ENCODE measurements at regions not wholly inside any gene's neighbourhood (a gene's known extent, or its start where the extent isn't known, plus 50 kb on each side); places are given as distances from the start of the nearest gene placed in this dataset.
A peak's percentile ranks its signal among the peaks of the same experiment; 100 is the strongest.

GRCh38 chr9:110115341-110115820 lies 92.6 kb downstream of the C9orf152 start:
- DNase-seq = no peak
- H2AFZ ChIP-seq (ENCODE audit: low read depth, low read length) = no peak overlapping the region
- H3K36me3 ChIP-seq (ENCODE audit: insufficient read depth, low read length) = peaks cover 26% of the 10 kb centered on the region
- H4K20me1 ChIP-seq (ENCODE audit: insufficient read depth, low read length) = peaks cover 39% of the 10 kb centered on the region
- peak overlapping the region; percentile 54 for H3K27ac ChIP-seq (ENCODE audit: low read length)
- H3K4me3 ChIP-seq (ENCODE audit: low read depth in 1 of 2, low read length in 2 of 2) = no peak overlapping the region
- peaks cover 98% of the 10 kb centered on the region for H3K79me2 ChIP-seq (ENCODE audit: insufficient read depth, low read length)
- no peaks in the 10 kb centered on the region for H3K9me3 ChIP-seq (ENCODE audit: insufficient read depth, low read length, severe bottlenecking)
- peaks cover 3% of the 10 kb centered on the region for H3K4me1 ChIP-seq (ENCODE audit: insufficient read depth, low read length)
- no peak overlapping the region for H3K9ac ChIP-seq (ENCODE audit: low read depth, low read length)
- H3K4me2 ChIP-seq (ENCODE audit: insufficient read depth, low read length) = no peak overlapping the region
- ATAC-seq (ENCODE audit: insufficient read depth, low read depth) = no peak
- TF ChIP-seq CTCF (IDR thresholded peaks at IDR 0.05; ENCODE audit: borderline replicate concordance, extremely low read depth, low read length, poor library complexity, severe bottlenecking) (no peak), EZH2 (IDR thresholded peaks at IDR 0.05; ENCODE audit: borderline replicate concordance, low read depth, low read length, severe bottlenecking) (no peak)
- H3K27me3 ChIP-seq (ENCODE audit: insufficient read depth, low read length, poor library complexity) = no peaks in the 10 kb centered on the region

DNA sequence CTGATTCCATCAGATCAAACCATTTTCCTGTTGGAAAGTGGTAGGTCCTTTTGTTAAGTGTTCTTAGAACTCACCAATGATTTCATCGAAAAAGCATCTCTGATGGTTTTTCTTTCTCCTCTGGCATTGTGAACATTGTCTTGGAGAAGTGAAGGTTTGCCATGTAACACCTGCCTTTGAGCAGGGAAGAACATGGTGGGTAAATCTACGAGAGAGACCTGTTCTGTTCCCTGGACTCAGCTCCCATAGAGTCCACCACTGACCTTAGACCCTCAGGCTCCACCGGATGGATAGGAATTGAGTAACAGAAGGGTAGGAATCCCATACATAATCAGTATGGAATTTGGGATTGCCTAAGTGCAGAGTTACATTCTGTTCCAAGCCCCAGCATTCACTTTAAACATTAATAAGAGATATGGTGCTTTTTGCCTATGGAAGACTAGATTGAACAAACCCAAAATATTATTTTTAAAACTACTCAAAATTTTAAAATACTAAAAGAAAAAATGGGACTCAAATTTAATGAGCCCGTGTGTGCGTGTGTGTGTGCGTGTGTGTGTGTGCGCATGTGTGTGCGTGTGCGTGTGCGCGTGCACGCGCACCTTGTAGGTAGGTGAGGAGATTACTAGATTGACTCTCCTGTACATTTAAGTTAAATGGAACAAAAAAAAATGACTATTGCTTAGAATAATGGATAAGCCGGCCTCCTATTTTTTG lies 92.0 kb downstream of the C9orf152 start:
- no peaks in the 10 kb centered on the region for H3K9me3 ChIP-seq (ENCODE audit: insufficient read depth, low read length, severe bottlenecking)
- H3K4me3 ChIP-seq (ENCODE audit: low read depth in 1 of 2, low read length in 2 of 2) = no peak overlapping the region
- peaks cover 26% of the 10 kb centered on the region for H3K36me3 ChIP-seq (ENCODE audit: insufficient read depth, low read length)
- no peak overlapping the region for H3K9ac ChIP-seq (ENCODE audit: low read depth, low read length)
- peaks cover 41% of the 10 kb centered on the region for H4K20me1 ChIP-seq (ENCODE audit: insufficient read depth, low read length)
- no peak overlapping the region; the same call in 1 of the 2 replicates for H3K27ac ChIP-seq (ENCODE audit: low read length)
- peaks cover 4% of the 10 kb centered on the region for H3K4me1 ChIP-seq (ENCODE audit: insufficient read depth, low read length)
- no peak for ATAC-seq (ENCODE audit: insufficient read depth, low read depth)
- peaks cover 98% of the 10 kb centered on the region for H3K79me2 ChIP-seq (ENCODE audit: insufficient read depth, low read length)
- no peak overlapping the region for H3K4me2 ChIP-seq (ENCODE audit: insufficient read depth, low read length)
- no peak overlapping the region for H2AFZ ChIP-seq (ENCODE audit: low read depth, low read length)
- no peaks in the 10 kb centered on the region for H3K27me3 ChIP-seq (ENCODE audit: insufficient read depth, low read length, poor library complexity)
- TF ChIP-seq CTCF (IDR thresholded peaks at IDR 0.05; ENCODE audit: borderline replicate concordance, extremely low read depth, low read length, poor library complexity, severe bottlenecking) (no peak), EZH2 (IDR thresholded peaks at IDR 0.05; ENCODE audit: borderline replicate concordance, low read depth, low read length, severe bottlenecking) (no peak)
- DNase-seq = no peak

- DNase-seq (no peak), ATAC-seq (ENCODE audit: insufficient read depth, low read depth) (no peak)
- H3K9me3 ChIP-seq (ENCODE audit: insufficient read depth, low read length, severe bottlenecking) = no peaks in the 10 kb centered on the region
- peaks cover 45% of the 10 kb centered on the region for H4K20me1 ChIP-seq (ENCODE audit: insufficient read depth, low read length)
- TF ChIP-seq EZH2 (IDR thresholded peaks at IDR 0.05; ENCODE audit: borderline replicate concordance, low read depth, low read length, severe bottlenecking) (no peak), CTCF (IDR thresholded peaks at IDR 0.05; ENCODE audit: borderline replicate concordance, extremely low read depth, low read length, poor library complexity, severe bottlenecking) (no peak)
- H3K27me3 ChIP-seq (ENCODE audit: insufficient read depth, low read length, poor library complexity) = no peaks in the 10 kb centered on the region
- H3K4me2 ChIP-seq (ENCODE audit: insufficient read depth, low read length) = no peak overlapping the region
- H3K27ac ChIP-seq (ENCODE audit: low read length) = no peak overlapping the region
- no peak overlapping the region for H2AFZ ChIP-seq (ENCODE audit: low read depth, low read length)
- H3K4me3 ChIP-seq (ENCODE audit: low read depth in 1 of 2, low read length in 2 of 2) = no peak overlapping the region
- H3K9ac ChIP-seq (ENCODE audit: low read depth, low read length) = no peak overlapping the region
- H3K36me3 ChIP-seq (ENCODE audit: insufficient read depth, low read length) = peaks cover 26% of the 10 kb centered on the region
- peaks cover 10% of the 10 kb centered on the region for H3K4me1 ChIP-seq (ENCODE audit: insufficient read depth, low read length)
- peaks cover 98% of the 10 kb centered on the region for H3K79me2 ChIP-seq (ENCODE audit: insufficient read depth, low read length)
Measured at GRCh38 chr9:110116543-110116885, 91.4 kb downstream of the C9orf152 start.

Data from DND-41 (cell line).